SK-N-SH (cell line): ENCODE measurements at regions not wholly inside any gene's neighbourhood (a gene's known extent, or its start where the extent isn't known, plus 50 kb on each side); places are given as distances from the start of the nearest gene placed in this dataset.

Source experiments
- CTCF ChIA-PET: fragments of 300-600, 350-600 bp; formaldehyde crosslinking; extraction: SDS; loops from one replicate; lab custom pipeline; 2021; lab: Yijun Ruan, JAX
- POLR2A ChIA-PET: fragments of 350-600 bp; sonication (Branson Sonifier 250); formaldehyde crosslinking; extraction: SDS; loops from one replicate; lab custom pipeline; 2020; ENCODE audit warnings: antibody characterized with exemption, inconsistent platforms; lab: Yijun Ruan, JAX
- DNase-seq: peaks from one replicate; pipeline ENCODE4 v3.0.0; 2012
- H2AFZ ChIP-seq: fragments of 200-600 bp; sonication (generic); 2 replicates; pipeline ENCODE4 v1.8.1; 2016; ENCODE audit warnings: antibody characterized with exemption, mild to moderate bottlenecking, low read depth
- H3F3A ChIP-seq: fragments of 200-600 bp; sonication (generic); replicated peaks from 2 replicates; pipeline ENCODE3; 2016; ENCODE audit warnings: antibody characterized with exemption, mild to moderate bottlenecking; ENCODE audit not compliant: insufficient read depth
- H3K27ac ChIP-seq, 2 experiments: fragments of 200-500 bp in 1 of 2; fragments of 200-600 bp in 1 of 2; sonication (Bioruptor generic) in 1 of 2; sonication (generic), shearing (Covaris generic) in 1 of 2; 2 replicates each; pipeline versions ENCODE4 v1.5.1 to v1.6.1; 2014 to 2016; ENCODE audit warnings: low read depth in 2 of 2, inconsistent platforms in 1 of 2, low read length in 1 of 2, mild to moderate bottlenecking in 1 of 2, mixed read lengths in 1 of 2
- H3K27me3 ChIP-seq: fragments of 200-600 bp; sonication (generic), shearing (Covaris generic); 2 replicates; pipeline ENCODE4 v1.6.1; 2016; ENCODE audit warnings: mixed run types; ENCODE audit not compliant: insufficient read depth
- H3K36me3 ChIP-seq, 2 experiments: fragments of 200-500 bp in 1 of 2; fragments of 200-600 bp in 1 of 2; sonication (Bioruptor generic) in 1 of 2; sonication (generic) in 1 of 2; replicated peaks in 1 of 2; 2 replicates each; pipeline versions ENCODE3 to v1.5.1; 2014 to 2016; ENCODE audit warnings: low read length in 1 of 2, mild to moderate bottlenecking in 1 of 2; ENCODE audit not compliant: insufficient read depth in 2 of 2, control insufficient read depth in 1 of 2
- H3K4me1 ChIP-seq, 2 experiments: fragments of 200-500 bp in 1 of 2; fragments of 200-600 bp in 1 of 2; sonication (Bioruptor generic) in 1 of 2; sonication (generic), shearing (Covaris generic) in 1 of 2; 2 replicates each; pipeline versions ENCODE4 v1.5.1 to v1.6.1; 2014 to 2016; ENCODE audit warnings: low read depth in 1 of 2, low read length in 1 of 2, mixed run types in 1 of 2; ENCODE audit not compliant: insufficient read depth in 2 of 2, control insufficient read depth in 1 of 2
- H3K4me2 ChIP-seq: fragments of 200-600 bp; sonication (generic), shearing (Covaris generic); 2 replicates; pipeline ENCODE4 v1.6.1; 2017; ENCODE audit warnings: mixed run types
- H3K4me3 ChIP-seq, 2 experiments: fragments of 200-500 bp in 1 of 2; fragments of 200-600 bp in 1 of 2; sonication (Bioruptor generic) in 1 of 2; sonication (generic), shearing (Covaris generic) in 1 of 2; 2 replicates each; pipeline versions ENCODE4 v1.5.1 to v1.8.1; 2014 to 2016; ENCODE audit warnings: low read depth in 2 of 2, inconsistent platforms in 1 of 2, low read length in 1 of 2, mild to moderate bottlenecking in 1 of 2, mixed read lengths in 1 of 2, moderate library complexity in 1 of 2
- H3K79me2 ChIP-seq: fragments of 200-600 bp; sonication (generic); 2 replicates; pipeline ENCODE4 v1.8.1; 2017; ENCODE audit warnings: mild to moderate bottlenecking; ENCODE audit not compliant: insufficient read depth
- H3K9ac ChIP-seq: fragments of 200-600 bp; sonication (generic); 2 replicates; pipeline ENCODE4 v1.6.1; 2017; ENCODE audit warnings: mixed run types
- H3K9me2 ChIP-seq: fragments of 200-600 bp; sonication (generic); 2 replicates; pipeline ENCODE4 v1.6.1; 2017; ENCODE audit warnings: mixed run types
- H3K9me3 ChIP-seq: fragments of 200-600 bp; sonication (generic); 2 replicates; pipeline ENCODE4 v1.6.1; 2017; ENCODE audit warnings: mixed run types, mild to moderate bottlenecking, moderate library complexity
- H4K20me1 ChIP-seq: fragments of 200-600 bp; sonication (generic); 2 replicates; pipeline ENCODE4 v1.6.1; 2017; ENCODE audit warnings: mild to moderate bottlenecking, mixed run types; ENCODE audit not compliant: insufficient read depth
- ELF1 ChIP-seq: IDR thresholded peaks from 2 replicates; pipeline ENCODE4 v1.4.0; 2012
- EP300 ChIP-seq, 2 experiments: IDR thresholded peaks; 2 replicates each; pipeline versions ENCODE4 v1.4.0 to v1.6.1; 2012; ENCODE audit warnings: borderline replicate concordance in 1 of 2, low read depth in 1 of 2, low read length in 1 of 2
- FOXM1 ChIP-seq: IDR thresholded peaks from 2 replicates; pipeline ENCODE4 v1.4.0; 2012; ENCODE audit warnings: low read depth, mild to moderate bottlenecking
- GABPA ChIP-seq: IDR thresholded peaks from 2 replicates; pipeline ENCODE4 v1.4.0; 2012; ENCODE audit warnings: low read depth, mild to moderate bottlenecking
- NFIC ChIP-seq: IDR thresholded peaks from 2 replicates; pipeline ENCODE4 v1.4.0; 2012; ENCODE audit warnings: borderline replicate concordance
- RAD21 ChIP-seq: IDR thresholded peaks from 2 replicates; pipeline ENCODE4 v1.6.1; 2012; ENCODE audit warnings: mild to moderate bottlenecking, low read length
- REST ChIP-seq: IDR thresholded peaks from 2 replicates; pipeline ENCODE4 v1.6.1; 2012; ENCODE audit warnings: mild to moderate bottlenecking, low read depth, low read length, moderate library complexity
- WGBS: methylation state at CpG from one replicate; pipeline ENCODE4 v1.1.6; 2017; ENCODE audit warnings: low lambda C conversion rate; 5-methylcytosine and 5-hydroxymethylcytosine counted together

DNA sequence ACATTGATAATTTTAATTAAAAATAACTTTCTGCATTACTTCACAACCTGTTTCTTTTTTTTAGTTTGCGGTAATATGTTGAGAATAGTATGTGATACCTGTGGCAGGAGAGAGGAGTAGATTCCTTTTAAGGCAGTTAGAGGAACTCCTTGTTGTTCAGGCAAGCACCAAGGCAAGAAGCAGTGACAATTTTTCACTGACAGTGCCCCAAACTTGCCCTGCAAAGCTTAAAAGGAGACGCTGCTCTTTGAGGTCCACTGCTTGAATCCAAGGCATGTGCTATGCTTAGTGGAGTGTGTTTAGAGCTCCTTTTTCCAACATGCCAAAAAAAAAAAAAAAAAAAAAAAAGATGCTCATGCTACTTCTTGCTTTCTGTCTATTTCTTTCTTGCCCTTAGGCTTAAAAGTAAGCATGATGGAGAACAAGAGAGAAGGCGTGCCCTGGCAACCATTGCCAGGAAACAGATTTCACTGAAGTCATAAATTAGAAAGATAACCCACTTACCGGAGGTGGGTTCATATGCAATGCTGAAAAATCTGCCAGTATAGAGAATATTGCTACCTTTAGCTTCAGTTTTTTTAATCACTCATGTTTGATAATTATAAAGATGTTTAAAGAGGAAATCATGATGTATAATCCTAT is 58.3 kb upstream of the DYRK2 start:
- Histone ChIP-seq H3K4me1 (peaks cover 0 to 7% of the 10 kb centered on the region in 2 experiments; a peak in 2 of 4 replicates), H4K20me1 (no peaks in the 10 kb centered on the region), H2AFZ (no peak overlapping the region), H3K9ac (no peak overlapping the region), H3F3A (peaks cover 2% of the 10 kb centered on the region), H3K9me2 (no peaks in the 10 kb centered on the region), H3K4me3 (no peak overlapping the region), H3K27me3 (no peaks in the 10 kb centered on the region), H3K27ac (no peak overlapping the region), H3K36me3 (no peaks in the 10 kb centered on the region), H3K4me2 (no peak overlapping the region), H3K9me3 (no peaks in the 10 kb centered on the region), H3K79me2 (no peaks in the 10 kb centered on the region)
- no peak for TF ChIP-seq ELF1
- TF ChIP-seq REST: no peak
- TF ChIP-seq RAD21: 0 out of 2 replicates have a peak, but pooled peaks have one; percentile 3
- TF ChIP-seq EP300 (IDR thresholded peaks at IDR 0.05; ENCODE audit: borderline replicate concordance in 1 of 2, low read depth in 1 of 2, low read length in 1 of 2): no peak
- no peak for TF ChIP-seq FOXM1
- no peak for TF ChIP-seq GABPA
- DNase-seq: peak; percentile 7
- POLR2A ChIA-PET: no interaction called here
- 81% methylated on average over 4 of the region's 4 CpGs for WGBS
- CTCF ChIA-PET: no interaction called here

DNA sequence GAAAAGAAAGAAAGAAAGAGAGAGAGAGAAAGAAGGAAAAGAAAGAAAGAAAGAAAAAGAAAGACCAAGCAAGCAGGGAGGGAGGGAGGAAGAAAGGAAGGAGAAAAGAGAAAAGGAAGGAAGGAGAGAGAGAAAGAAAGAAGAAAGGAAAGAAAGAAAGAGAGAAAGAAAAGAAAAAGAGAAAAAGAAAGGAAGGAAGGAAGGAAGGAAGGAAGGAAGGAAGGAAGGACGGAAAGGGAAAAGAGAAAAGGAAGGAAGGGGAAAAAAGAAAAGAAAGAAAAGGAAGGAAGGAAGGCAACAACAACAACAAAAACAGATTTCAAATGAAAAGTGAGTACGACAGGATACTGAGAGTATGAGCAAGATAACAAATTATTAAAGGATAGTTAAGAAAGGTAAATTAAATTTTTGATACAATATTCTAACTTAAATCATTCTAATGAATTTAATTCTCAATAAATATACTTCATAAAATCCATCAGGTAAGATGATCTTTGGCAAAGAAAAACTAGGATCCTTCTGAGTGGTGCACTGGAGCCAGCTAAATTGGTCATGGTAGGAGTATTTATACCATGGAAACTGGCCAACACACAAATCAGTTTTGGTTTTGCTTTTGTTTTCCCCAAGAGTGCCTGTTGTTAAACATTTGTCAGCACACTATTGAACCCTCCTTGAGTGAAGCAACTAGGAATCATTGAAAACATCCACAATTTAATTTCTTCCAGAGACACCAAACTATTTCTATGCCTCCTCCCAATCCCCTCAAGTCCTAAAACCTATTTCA is 56.1 kb upstream of the DYRK2 start:
- Histone ChIP-seq H3F3A (peaks cover 2% of the 10 kb centered on the region), H3K27ac (peak overlapping the region in 1 of 2 experiments; percentile 46; a peak in 1 of 4 replicates), H4K20me1 (no peaks in the 10 kb centered on the region), H3K9ac (no peak overlapping the region), H3K4me3 (peak overlapping the region in 1 of 2 experiments; percentile 37; a peak in 1 of 4 replicates), H2AFZ (peak overlapping the region; percentile 33), H3K4me1 (peaks cover 0 to 7% of the 10 kb centered on the region in 2 experiments; a peak in 2 of 4 replicates), H3K36me3 (no peaks in the 10 kb centered on the region), H3K4me2 (peak overlapping the region; percentile 40), H3K79me2 (no peaks in the 10 kb centered on the region), H3K9me3 (no peaks in the 10 kb centered on the region), H3K27me3 (no peaks in the 10 kb centered on the region), H3K9me2 (no peaks in the 10 kb centered on the region)
- WGBS: 83% methylated on average over 2 of the region's 2 CpGs
- DNase-seq: no peak
- ChIA-PET CTCF (interaction anchor here (0.6 kb wide), 1 partner anchor 9 kb away, joined by 3 read pairs; no protein-coding TSS in a partner anchor), POLR2A (no interaction called here)
- TF ChIP-seq NFIC (peak; percentile 67), REST (no peak)
